K562 (cell line): ENCODE measurements at regions not wholly inside any gene's neighbourhood (a gene's known extent, or its start where the extent isn't known, plus 50 kb on each side); places are given as distances from the start of the nearest gene placed in this dataset.

Experiments used
- ATAC-seq: fragments of 200-7000 bp; cut with Tn5 transposase; 3 replicates; pipeline ENCODE4 v1.9.1; 2020; ENCODE audit warnings: moderate library complexity
- BruUV-seq: library from RNA; stranded (reverse); fragments of 400-500 nt; replicated peaks from 2 replicates; lab custom pipeline; 2021; lab: Mats Ljungman, UMichigan
- CTCF ChIA-PET: fragments of 300-600 bp; formaldehyde crosslinking; extraction: SDS; loops from one replicate; lab custom pipeline; 2021; ENCODE audit warnings: low intra/inter-chr PET ratio; lab: Yijun Ruan, JAX
- POLR2A ChIA-PET: fragments of 300-600, 350-650 bp; sonication (Branson Sonifier 250); formaldehyde crosslinking; extraction: SDS; loops from one replicate; lab custom pipeline; 2021; ENCODE audit warnings: antibody characterized with exemption, inconsistent platforms; lab: Yijun Ruan, JAX
- DNase-seq, 4 experiments: peaks; one replicate each; pipeline versions ENCODE4 v3.0.0 to v3.0.0-alpha.2; 2011 to 2018; ENCODE audit warnings: low spot score in 3 of 4, mixed read lengths in 3 of 4; ENCODE audit errors: extremely low read depth in 1 of 4
- FAIRE-seq: peaks from 2 replicates; lab custom pipeline; 2011; peaks lifted over from hg19 to GRCh38; lab: Jason Lieb, UNC
- H2AFZ ChIP-seq: 2 replicates; pipeline ENCODE4 v1.6.0; 2011; ENCODE audit warnings: low read depth, low read length, control low read depth, inconsistent platforms
- H3K27ac ChIP-seq: fragments of 200-600 bp; 3 replicates; pipeline ENCODE4 v1.8.0; 2011; ENCODE audit warnings: low read depth, mild to moderate bottlenecking, control low read depth, inconsistent platforms, low read length, moderate library complexity, mixed read lengths; ENCODE audit errors: extremely low read depth
- H3K27me3 ChIP-seq, 2 experiments: fragments of 300-600 bp in 1 of 2; 2 replicates in 1 of 2; 3 replicates in 1 of 2; pipeline versions ENCODE4 v1.6.0 to v1.8.0; 2011; ENCODE audit warnings: inconsistent platforms in 2 of 2, low read length in 2 of 2, mild to moderate bottlenecking in 1 of 2, mixed read lengths in 1 of 2, moderate library complexity in 1 of 2; ENCODE audit not compliant: control insufficient read depth in 2 of 2, insufficient read depth in 2 of 2
- H3K36me3 ChIP-seq: fragments of 300-600 bp; 3 replicates; pipeline ENCODE4 v1.8.0; 2011; ENCODE audit warnings: mild to moderate bottlenecking, low read length, inconsistent platforms; ENCODE audit not compliant: control insufficient read depth, insufficient read depth
- H3K4me1 ChIP-seq, 2 experiments: fragments of 200-600 bp in 1 of 2; replicated peaks in 1 of 2; 2 replicates in 1 of 2; 3 replicates in 1 of 2; pipeline versions ENCODE4 v1.5.1 to v1.8.0; 2011; ENCODE audit warnings: inconsistent platforms in 2 of 2, low read length in 2 of 2, mild to moderate bottlenecking in 1 of 2, mixed read lengths in 1 of 2, moderate library complexity in 1 of 2; ENCODE audit not compliant: control insufficient read depth in 2 of 2, insufficient read depth in 2 of 2
- H3K4me2 ChIP-seq: 2 replicates; pipeline ENCODE4 v1.6.1; 2011; ENCODE audit warnings: low read length, control low read depth, inconsistent platforms, mixed read lengths; ENCODE audit not compliant: insufficient read depth
- H3K4me3 ChIP-seq: fragments of 200-600 bp; sonication (generic), shearing (Covaris generic); 2 replicates; pipeline ENCODE4 v1.5.1; 2016; ENCODE audit warnings: control low read depth, inconsistent platforms
- H3K79me2 ChIP-seq: fragments of 200-600 bp; 3 replicates; pipeline ENCODE4 v1.8.0; 2011; ENCODE audit warnings: low read length, inconsistent platforms; ENCODE audit not compliant: control insufficient read depth, insufficient read depth
- H3K9ac ChIP-seq, 2 experiments: 2 replicates each; pipeline versions ENCODE4 v1.6.0 to v1.6.1; 2011; ENCODE audit warnings: low read depth in 2 of 2, low read length in 2 of 2, control low read depth in 1 of 2, inconsistent platforms in 1 of 2, mild to moderate bottlenecking in 1 of 2, mixed read lengths in 1 of 2; ENCODE audit not compliant: insufficient read depth in 1 of 2
- H3K9me1 ChIP-seq: one replicate; pipeline ENCODE4 v1.6.0; 2011; ENCODE audit warnings: inconsistent platforms, mild to moderate bottlenecking, low read length, moderate library complexity; ENCODE audit not compliant: control insufficient read depth, insufficient read depth
- H3K9me3 ChIP-seq: replicated peaks from 2 replicates; pipeline ENCODE4 v1.5.1; 2011; ENCODE audit warnings: low read depth, low read length, inconsistent platforms; ENCODE audit not compliant: control insufficient read depth, insufficient read depth
- H4K20me1 ChIP-seq: replicated peaks from 2 replicates; pipeline ENCODE4 v1.6.1; 2011; ENCODE audit warnings: low read length, inconsistent platforms, mixed read lengths; ENCODE audit not compliant: control insufficient read depth, insufficient read depth
- ELF1 ChIP-seq: fragments of 200-800 bp; sonication (Bioruptor generic); IDR thresholded peaks from 2 replicates; pipeline ENCODE4 v1.6.1; 2016; ENCODE audit warnings: missing genetic modification characterization, missing compliant biosample characterization
- ETV5 ChIP-seq: sonication (generic); formaldehyde crosslinking; IDR thresholded peaks from 2 replicates; pipeline ENCODE4 v1.4.0; 2020; ENCODE audit warnings: low read depth, mild to moderate bottlenecking, missing genetic modification reagents
- NKRF ChIP-seq: fragments of 450-650 bp; IDR thresholded peaks from 2 replicates; pipeline ENCODE4 v1.6.1; 2016; ENCODE audit warnings: borderline replicate concordance
- SMARCB1 ChIP-seq: IDR thresholded peaks from 2 replicates; pipeline ENCODE4 v1.6.1; 2011; ENCODE audit warnings: improper control_type of control experiment, low read depth; ENCODE audit not compliant: insufficient read length
- ZKSCAN3 ChIP-seq: fragments of 250-450 bp; sonication (Bioruptor Pico); IDR thresholded peaks from 2 replicates; pipeline ENCODE4 v1.4.0; 2020
- ZNF318 ChIP-seq, 2 experiments: fragments of 450-650 bp; IDR thresholded peaks; 2 replicates each; pipeline ENCODE4 v1.6.1; 2016; ENCODE audit warnings: mild to moderate bottlenecking in 2 of 2, borderline replicate concordance in 1 of 2, low read depth in 1 of 2, moderate library complexity in 1 of 2
- ZSCAN29 ChIP-seq: fragments of 450-650 bp; IDR thresholded peaks from 2 replicates; pipeline ENCODE4 v1.6.1; 2017
- WGBS: fragments of 100-300 bp; shearing (Covaris generic); methylation state at CpG from one replicate; pipeline ENCODE4 v1.1.6; 2016; ENCODE audit warnings: low coverage, mixed read lengths; ENCODE audit not compliant: insufficient coverage; ENCODE audit errors: missing lambda C conversion rate; 5-methylcytosine and 5-hydroxymethylcytosine counted together
- in situ Hi-C: fragments of 300-500 bp; cut with MboI; formaldehyde crosslinking; loops from 4 replicates; pipeline ENCODE4 v1.15.0; 2018; ENCODE audit warnings: inconsistent platforms, mixed read lengths
- intact Hi-C: fragments of 100-400 bp; cut with micrococcal nuclease; formaldehyde crosslinking; loops from 2 replicates; pipeline ENCODE4 v1.14.2; 2022

GRCh38 chr18:68427951-68428401 lies 286.9 kb downstream of the TMX3 start (continued):
- no peak for TF ChIP-seq ELF1 (tag)

- H3K4me1 ChIP-seq, result no peaks in the 10 kb centered on the region
- no peak overlapping the region for H2AFZ ChIP-seq
- no peak for DNase-seq
- FAIRE-seq, result no peak
- H3K4me3 ChIP-seq, result no peak overlapping the region
- no peaks in the 10 kb centered on the region for H3K79me2 ChIP-seq
- H3K4me2 ChIP-seq, result no peak overlapping the region
- no peak for TF ChIP-seq ZNF318 (IDR thresholded peaks at IDR 0.05; ENCODE audit: borderline replicate concordance in 1 of 2, low read depth in 1 of 2)
- TF ChIP-seq ZSCAN29, result no peak
- no peak for TF ChIP-seq ETV5 (CRISPR knock-in tag)
- TF ChIP-seq SMARCB1, result no peak
- no peak for TF ChIP-seq NKRF
- no peak for TF ChIP-seq ZKSCAN3 (CRISPR knock-in tag)
- TF ChIP-seq, all 486 proteins: peak for 0
- H3K36me3 ChIP-seq, result no peaks in the 10 kb centered on the region
- POLR2A ChIA-PET, result no interaction called here
- WGBS, result 0% methylated on average over 5 of the region's 5 CpGs
- H3K9ac ChIP-seq, result no peak overlapping the region
- no peak for ATAC-seq
- H3K9me3 ChIP-seq, result no peaks in the 10 kb centered on the region
- CTCF ChIA-PET, result no interaction called here
- H3K9me1 ChIP-seq, result no peaks in the 10 kb centered on the region
- intact Hi-C loops, result no loop called here
- no peaks in the 10 kb centered on the region for H3K27me3 ChIP-seq
- no peaks in the 10 kb centered on the region for H4K20me1 ChIP-seq
- in situ Hi-C loops, result no loop called here
- H3K27ac ChIP-seq, result no peak overlapping the region
- no TSS peak for BruUV-seq
Measured at GRCh38 chr18:68426731-68427315, 288.1 kb downstream of the TMX3 start.
